AG04450 (cell line): ENCODE measurements at regions not wholly inside any gene's neighbourhood (a gene's known extent, or its start where the extent isn't known, plus 50 kb on each side); places are given as distances from the start of the nearest gene placed in this dataset.

Experiments used
- CTCF ChIA-PET: fragments of 300-600, 350-600 bp; formaldehyde crosslinking; extraction: SDS; loops from one replicate; lab custom pipeline; 2022; ENCODE audit warnings: antibody characterized with exemption, inconsistent platforms; lab: Charles Lee
- POLR2A ChIA-PET: fragments of 350-600 bp; formaldehyde crosslinking; extraction: SDS; loops from one replicate; lab custom pipeline; 2021; ENCODE audit warnings: antibody characterized with exemption, inconsistent platforms; lab: Yijun Ruan, JAX
- DNase-seq: peaks from one replicate; pipeline ENCODE4 v3.0.0-alpha.2; 2011; ENCODE audit warnings: low read depth, low spot score
- H3K27ac ChIP-seq: one replicate; pipeline ENCODE4 v1.5.1; 2012; ENCODE audit warnings: low read depth, low read length, control low read depth
- H3K27me3 ChIP-seq: one replicate; pipeline ENCODE4 v1.6.0; 2012; ENCODE audit warnings: low read length; ENCODE audit not compliant: control insufficient read depth, insufficient read depth
- H3K4me3 ChIP-seq: 2 replicates; pipeline ENCODE4 v1.5.1; 2011; ENCODE audit warnings: mild to moderate bottlenecking, low read depth, low read length, control low read depth
- H3K9me3 ChIP-seq: 2 replicates; pipeline ENCODE4 v1.5.1; 2012; ENCODE audit warnings: low read length; ENCODE audit not compliant: control insufficient read depth, insufficient read depth
- CTCF ChIP-seq: IDR thresholded peaks from 2 replicates; pipeline ENCODE4 v1.5.1; 2011; ENCODE audit warnings: low read depth, low read length, control low read depth, inconsistent platforms

- CTCF ChIA-PET = no interaction called here
- no peak for TF ChIP-seq CTCF
- no peak overlapping the region for H3K4me3 ChIP-seq
- no peaks in the 10 kb centered on the region for H3K9me3 ChIP-seq
- H3K27ac ChIP-seq = no peak overlapping the region
- no peak for DNase-seq
- POLR2A ChIA-PET = interaction anchor here (0.5 kb wide), 1 partner anchor 79 kb away, joined by 11 read pairs; no protein-coding TSS in a partner anchor
- peaks cover 2% of the 10 kb centered on the region for H3K27me3 ChIP-seq
Measured at GRCh38 chr17:79532107-79532790, 78.6 kb downstream of the RBFOX3 start.

GRCh38 chr17:79531191-79532095 is 79.4 kb downstream of the RBFOX3 start:
- H3K27ac ChIP-seq = no peak overlapping the region
- H3K4me3 ChIP-seq = no peak overlapping the region
- TF ChIP-seq CTCF = no peak
- ChIA-PET POLR2A (no interaction called here), CTCF (no interaction called here)
- H3K9me3 ChIP-seq = no peaks in the 10 kb centered on the region
- H3K27me3 ChIP-seq = peaks cover 2% of the 10 kb centered on the region
- DNase-seq = no peak

- POLR2A ChIA-PET = no interaction called here
- CTCF ChIA-PET = no interaction called here
- no peak for DNase-seq
- no peak for TF ChIP-seq CTCF
- Histone ChIP-seq H3K27ac (no peak overlapping the region), H3K27me3 (peaks cover 2% of the 10 kb centered on the region), H3K4me3 (no peak overlapping the region), H3K9me3 (no peaks in the 10 kb centered on the region)
Measured at GRCh38 chr17:79530361-79531105, 80.3 kb downstream of the RBFOX3 start.

- ChIA-PET CTCF (no interaction called here), POLR2A (no interaction called here)
- Histone ChIP-seq H3K27me3 (peaks cover 2% of the 10 kb centered on the region), H3K27ac (no peak overlapping the region), H3K9me3 (no peaks in the 10 kb centered on the region), H3K4me3 (no peak overlapping the region)
- no peak for TF ChIP-seq CTCF
- no peak for DNase-seq
Measured at GRCh38 chr17:79529661-79530081, 81.2 kb downstream of the RBFOX3 start.
